ENCODE measurements at regions not wholly inside any gene's neighbourhood (a gene's known extent, or its start where the extent isn't known, plus 50 kb on each side); places are given as distances from the start of the nearest gene placed in this dataset.

DNA sequence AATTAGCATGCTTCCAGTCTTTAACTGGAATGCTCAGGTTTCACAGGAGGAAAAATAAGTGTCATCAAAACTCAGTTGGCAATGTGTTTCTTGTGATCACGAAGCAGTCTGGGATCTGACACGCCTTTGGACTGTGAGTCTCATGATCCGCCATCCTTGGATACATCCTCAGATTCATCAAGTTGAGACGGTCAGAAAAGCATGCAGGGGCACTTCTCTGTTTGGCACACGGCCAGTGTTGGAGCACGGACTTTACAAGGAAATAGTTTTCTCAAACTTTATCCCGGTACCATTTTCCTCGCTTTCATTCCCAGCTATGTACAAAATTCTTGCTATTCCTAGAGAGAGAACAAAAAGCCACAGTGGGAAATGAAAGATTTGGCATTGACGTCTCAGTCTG is 88.4 kb upstream of the PARP11 start:
- ChIA-PET CTCF (interaction anchor here (0.5 to 1.5 kb wide), 3 partner anchors 32 to 292 kb away, joined by 3 to 4 read pairs (median 3); no protein-coding TSS in a partner anchor), POLR2A (no interaction called here)
- DNase-seq (ENCODE audit: extremely low spot score): no peak
- no peak for TF ChIP-seq NFRKB (IDR thresholded peaks at IDR 0.05)

DNA sequence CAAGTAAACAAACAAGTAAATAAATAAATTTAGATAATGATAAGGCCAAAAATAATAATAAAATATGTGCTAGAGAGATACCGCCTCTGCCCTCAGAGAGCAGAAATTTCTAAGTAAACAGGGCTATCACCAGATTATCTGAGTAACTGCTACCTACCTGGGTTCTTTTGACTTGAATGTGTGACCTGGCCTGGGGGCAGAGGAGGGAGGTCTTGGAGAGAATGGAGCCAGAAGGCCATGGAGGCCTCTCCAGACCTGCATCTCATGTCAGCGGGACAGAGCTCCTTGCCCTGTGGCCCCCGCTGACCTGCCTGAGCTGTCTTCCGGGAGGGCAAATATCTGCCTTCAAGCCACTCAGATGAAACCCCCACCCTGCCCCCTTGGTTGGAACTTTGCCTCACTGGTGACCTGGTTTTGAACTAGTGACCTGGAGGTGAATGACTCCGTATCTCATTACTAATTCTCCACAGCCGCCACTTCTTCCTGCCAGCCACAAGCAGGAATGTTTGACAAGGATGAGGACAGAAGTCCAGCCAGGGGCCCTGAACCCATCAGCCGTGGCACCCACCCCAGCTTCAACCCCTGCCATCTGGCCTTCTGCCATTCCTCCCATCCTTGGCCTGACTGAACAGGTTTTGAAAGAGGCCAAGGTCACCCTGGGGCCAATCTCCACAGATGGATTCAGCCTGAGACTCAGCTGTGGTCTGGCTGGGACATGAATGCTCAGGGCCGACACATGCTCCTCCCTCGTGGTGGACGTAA is 86.8 kb upstream of the PARP11 start:
- POLR2A ChIA-PET: no interaction called here
- no peak for DNase-seq (ENCODE audit: extremely low spot score)
- CTCF ChIA-PET: no interaction called here
- TF ChIP-seq HDGF (IDR thresholded peaks at IDR 0.05; ENCODE audit: borderline replicate concordance): no peak
- TF ChIP-seq CTBP1 (IDR thresholded peaks at IDR 0.05; ENCODE audit: borderline replicate concordance): no peak
- TF ChIP-seq, protein P1, sequence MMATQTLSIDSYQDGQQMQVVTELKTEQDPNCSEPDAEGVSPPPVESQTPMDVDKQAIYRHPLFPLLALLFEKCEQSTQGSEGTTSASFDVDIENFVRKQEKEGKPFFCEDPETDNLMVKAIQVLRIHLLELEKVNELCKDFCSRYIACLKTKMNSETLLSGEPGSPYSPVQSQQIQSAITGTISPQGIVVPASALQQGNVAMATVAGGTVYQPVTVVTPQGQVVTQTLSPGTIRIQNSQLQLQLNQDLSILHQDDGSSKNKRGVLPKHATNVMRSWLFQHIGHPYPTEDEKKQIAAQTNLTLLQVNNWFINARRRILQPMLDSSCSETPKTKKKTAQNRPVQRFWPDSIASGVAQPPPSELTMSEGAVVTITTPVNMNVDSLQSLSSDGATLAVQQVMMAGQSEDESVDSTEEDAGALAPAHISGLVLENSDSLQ (IDR thresholded peaks at IDR 0.05): no peak
- no peak for TF ChIP-seq BHLHE40 (IDR thresholded peaks at IDR 0.05; ENCODE audit: borderline replicate concordance)
- TF ChIP-seq FOXA1 (IDR thresholded peaks at IDR 0.05): no peak
- no peak for TF ChIP-seq SP1 (IDR thresholded peaks at IDR 0.05)
- no peak for TF ChIP-seq TARDBP (IDR thresholded peaks at IDR 0.05)
- no peak for TF ChIP-seq ZNF384 (IDR thresholded peaks at IDR 0.05)
- TF ChIP-seq NFRKB (IDR thresholded peaks at IDR 0.05): no peak
- no peak for TF ChIP-seq SUZ12 (IDR thresholded peaks at IDR 0.05)
- no peak for TF ChIP-seq FOXM1 (IDR thresholded peaks at IDR 0.05; ENCODE audit: borderline replicate concordance)
- TF ChIP-seq LEF1 (IDR thresholded peaks at IDR 0.05; ENCODE audit: borderline replicate concordance): no peak
- TF ChIP-seq L3MBTL2 (conservative IDR thresholded peaks at IDR 0.05): no peak
- no peak for TF ChIP-seq FOXK2 (IDR thresholded peaks at IDR 0.05)

DNA sequence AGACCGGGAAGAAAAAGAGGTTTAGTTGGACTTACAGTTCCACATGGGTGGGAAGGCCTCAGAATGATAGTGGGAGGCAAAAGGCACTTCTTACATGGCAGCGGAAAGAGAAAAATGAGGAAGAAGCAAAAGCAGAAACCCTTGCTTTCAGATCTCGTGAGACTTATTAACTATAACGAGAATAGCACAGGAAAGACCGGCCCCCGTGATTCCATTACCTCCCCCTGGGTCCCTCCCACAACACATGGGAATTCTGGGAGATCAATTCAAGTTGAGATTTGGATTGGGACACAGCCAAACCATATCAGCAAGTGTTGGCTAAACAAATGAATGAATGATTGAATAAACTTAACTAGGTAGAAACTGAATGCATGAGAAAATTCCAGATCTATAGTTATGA is 85.3 kb upstream of the PARP11 start:
- no peak for DNase-seq (ENCODE audit: extremely low spot score)
- ChIA-PET CTCF (no interaction called here), POLR2A (no interaction called here)
- TF ChIP-seq L3MBTL2 (conservative IDR thresholded peaks at IDR 0.05) (no peak), SP1 (IDR thresholded peaks at IDR 0.05) (no peak), FOXK2 (IDR thresholded peaks at IDR 0.05) (no peak), ZNF384 (IDR thresholded peaks at IDR 0.05) (no peak), SUZ12 (IDR thresholded peaks at IDR 0.05) (no peak), NFRKB (IDR thresholded peaks at IDR 0.05) (no peak), TARDBP (IDR thresholded peaks at IDR 0.05) (no peak), HDGF (IDR thresholded peaks at IDR 0.05; ENCODE audit: borderline replicate concordance) (no peak)

DNA sequence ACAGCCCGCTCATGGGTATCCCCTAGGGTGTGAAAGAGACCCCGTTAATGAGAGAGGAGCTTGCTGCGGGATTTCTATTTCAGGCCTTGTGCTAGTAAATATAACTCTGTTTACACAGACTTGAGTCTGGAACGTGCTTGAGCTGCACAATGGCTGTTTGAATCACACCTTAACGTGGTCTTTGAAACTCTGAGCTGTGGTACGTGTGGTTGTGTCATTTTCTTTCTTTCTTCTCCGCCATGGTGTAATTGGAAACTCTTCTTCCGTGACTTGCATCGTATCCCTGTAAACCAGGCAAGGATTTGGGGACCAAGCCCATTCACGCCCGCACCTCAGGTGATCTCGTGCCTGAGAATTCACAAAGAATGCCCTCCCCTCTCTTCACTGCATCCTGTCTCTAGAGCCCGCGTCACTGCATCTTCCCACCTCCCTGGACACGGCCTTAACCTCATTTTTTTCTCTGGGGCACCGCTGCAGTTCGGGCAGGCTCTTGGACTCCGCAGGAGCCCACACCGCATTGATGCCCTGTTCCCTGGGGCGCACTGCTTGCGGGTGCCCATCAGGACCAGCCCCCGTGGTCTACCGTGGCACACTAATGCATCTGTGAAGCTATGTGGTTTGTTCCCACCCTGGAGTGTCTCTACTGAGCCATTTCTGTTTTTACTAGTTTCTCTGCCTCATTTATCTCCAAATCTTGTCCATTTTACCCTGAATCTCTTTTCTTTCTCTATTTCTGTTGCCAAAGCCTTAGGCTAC is 78.4 kb upstream of the PARP11 start:
- TF ChIP-seq CTBP1 (IDR thresholded peaks at IDR 0.05; ENCODE audit: borderline replicate concordance) (no peak), TARDBP (IDR thresholded peaks at IDR 0.05) (no peak), LEF1 (IDR thresholded peaks at IDR 0.05; ENCODE audit: borderline replicate concordance) (no peak), FOXM1 (IDR thresholded peaks at IDR 0.05; ENCODE audit: borderline replicate concordance) (no peak), HDGF (IDR thresholded peaks at IDR 0.05; ENCODE audit: borderline replicate concordance) (no peak), SP1 (IDR thresholded peaks at IDR 0.05) (no peak)
- TF ChIP-seq, protein P1 (IDR thresholded peaks at IDR 0.05): no peak
- ChIA-PET CTCF (interaction anchor here (0.6 to 1.4 kb wide), 2 partner anchors 11 to 1109 kb away, joined by 3 read pairs; no protein-coding TSS in a partner anchor), POLR2A (interaction anchor here (0.6 kb wide), 1 partner anchor 12 kb away, joined by 3 read pairs; no protein-coding TSS in a partner anchor)
- no peak for DNase-seq (ENCODE audit: extremely low spot score)

DNA sequence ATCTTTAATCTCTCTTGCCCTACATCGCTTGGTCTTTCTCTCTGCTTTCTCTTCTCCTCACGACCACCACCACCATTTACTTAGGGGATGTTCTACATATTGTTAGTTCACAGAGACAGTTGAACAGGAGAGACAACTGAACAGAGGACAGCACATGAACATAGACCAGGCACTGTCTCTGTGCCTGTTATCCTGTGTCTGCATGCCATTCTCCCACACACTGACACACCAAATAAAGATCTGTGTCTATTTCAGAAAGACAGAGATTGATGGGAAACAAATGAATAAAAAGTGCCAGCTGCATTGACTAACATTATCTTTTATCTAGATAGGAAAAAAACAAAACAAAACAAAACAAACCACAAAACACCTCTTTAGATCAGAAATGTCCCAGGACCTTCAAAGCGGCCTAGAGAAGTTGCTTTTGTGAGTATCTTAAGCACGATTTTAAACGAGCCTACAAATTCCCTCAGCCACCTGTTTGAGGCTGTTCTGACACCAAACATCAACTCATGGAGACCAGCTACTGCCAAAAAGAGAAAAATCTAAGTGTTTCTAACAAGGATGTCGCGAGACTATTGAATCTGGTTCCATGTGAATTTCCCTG is 77.6 kb upstream of the PARP11 start:
- ChIA-PET POLR2A (no interaction called here), CTCF (interaction anchor here (0.6 to 1.4 kb wide), 2 partner anchors 12 to 1110 kb away, joined by 3 read pairs; no protein-coding TSS in a partner anchor)
- TF ChIP-seq, protein P1 (IDR thresholded peaks at IDR 0.05): no peak
- TF ChIP-seq L3MBTL2 (conservative IDR thresholded peaks at IDR 0.05) (no peak), HDGF (IDR thresholded peaks at IDR 0.05; ENCODE audit: borderline replicate concordance) (no peak), SUZ12 (IDR thresholded peaks at IDR 0.05) (no peak), SP1 (IDR thresholded peaks at IDR 0.05) (no peak), FOXA1 (IDR thresholded peaks at IDR 0.05) (no peak), FOXK2 (IDR thresholded peaks at IDR 0.05) (no peak), FOXM1 (IDR thresholded peaks at IDR 0.05; ENCODE audit: borderline replicate concordance) (no peak), BHLHE40 (IDR thresholded peaks at IDR 0.05; ENCODE audit: borderline replicate concordance) (no peak), CTBP1 (IDR thresholded peaks at IDR 0.05; ENCODE audit: borderline replicate concordance) (no peak), TARDBP (IDR thresholded peaks at IDR 0.05) (no peak), LEF1 (IDR thresholded peaks at IDR 0.05; ENCODE audit: borderline replicate concordance) (no peak), NFRKB (IDR thresholded peaks at IDR 0.05) (no peak), ZNF384 (IDR thresholded peaks at IDR 0.05) (no peak), ELF4 (IDR thresholded peaks at IDR 0.05) (no peak), ARNT (IDR thresholded peaks at IDR 0.05) (no peak)
- no peak for DNase-seq (ENCODE audit: extremely low spot score)

Data from HEK293T (cell line).